ENCODE measurements at regions not wholly inside any gene's neighbourhood (a gene's known extent, or its start where the extent isn't known, plus 50 kb on each side); places are given as distances from the start of the nearest gene placed in this dataset.

- Histone ChIP-seq H3K9me3 (ENCODE audit: severe bottlenecking) (no peaks in the 10 kb centered on the region), H3K4me3 (ENCODE audit: low read depth, low read length) (no peak overlapping the region), H3K27me3 (ENCODE audit: insufficient read depth, low read depth, severe bottlenecking) (no peaks in the 10 kb centered on the region), H3K36me3 (no peaks in the 10 kb centered on the region), H3K27ac (no peak overlapping the region)
- no peak for DNase-seq
- no peak for TF ChIP-seq CTCF (IDR thresholded peaks at IDR 0.05; ENCODE audit: low read depth, low read length)
Observed at GRCh38 chr6:131394768-131395432, 178.1 kb upstream of the ARG1 start.

GRCh38 chr6:131398176-131398575 lies 174.8 kb upstream of the ARG1 start:
- no peak for TF ChIP-seq CTCF (IDR thresholded peaks at IDR 0.05; ENCODE audit: low read depth, low read length)
- no peaks in the 10 kb centered on the region for H3K27me3 ChIP-seq (ENCODE audit: insufficient read depth, low read depth, severe bottlenecking)
- H3K27ac ChIP-seq: no peak overlapping the region
- no peak overlapping the region for H3K4me3 ChIP-seq (ENCODE audit: low read depth, low read length)
- H3K9me3 ChIP-seq (ENCODE audit: severe bottlenecking): no peaks in the 10 kb centered on the region
- no peak for DNase-seq
- H3K36me3 ChIP-seq: no peaks in the 10 kb centered on the region

- Histone ChIP-seq H3K4me3 (ENCODE audit: low read depth, low read length) (no peak overlapping the region), H3K27me3 (ENCODE audit: insufficient read depth, low read depth, severe bottlenecking) (no peaks in the 10 kb centered on the region), H3K9me3 (ENCODE audit: severe bottlenecking) (no peaks in the 10 kb centered on the region), H3K36me3 (no peaks in the 10 kb centered on the region), H3K27ac (no peak overlapping the region)
- no peak for TF ChIP-seq CTCF (IDR thresholded peaks at IDR 0.05; ENCODE audit: low read depth, low read length)
- no peak for DNase-seq
Observed at GRCh38 chr6:131399433-131399832, 173.6 kb upstream of the ARG1 start.

- no peak overlapping the region for H3K4me3 ChIP-seq (ENCODE audit: low read depth, low read length)
- no peak for TF ChIP-seq CTCF (IDR thresholded peaks at IDR 0.05; ENCODE audit: low read depth, low read length)
- H3K27ac ChIP-seq: no peak overlapping the region
- no peaks in the 10 kb centered on the region for H3K27me3 ChIP-seq (ENCODE audit: insufficient read depth, low read depth, severe bottlenecking)
- DNase-seq: no peak
- H3K36me3 ChIP-seq: no peaks in the 10 kb centered on the region
- H3K9me3 ChIP-seq (ENCODE audit: severe bottlenecking): no peaks in the 10 kb centered on the region
Observed at GRCh38 chr6:131400054-131400778, 172.8 kb upstream of the ARG1 start.

- no peak for TF ChIP-seq CTCF (IDR thresholded peaks at IDR 0.05; ENCODE audit: low read depth, low read length)
- H3K27me3 ChIP-seq (ENCODE audit: insufficient read depth, low read depth, severe bottlenecking): no peaks in the 10 kb centered on the region
- no peak overlapping the region for H3K4me3 ChIP-seq (ENCODE audit: low read depth, low read length)
- H3K9me3 ChIP-seq (ENCODE audit: severe bottlenecking): no peaks in the 10 kb centered on the region
- no peak overlapping the region for H3K27ac ChIP-seq
- no peak for DNase-seq
- no peaks in the 10 kb centered on the region for H3K36me3 ChIP-seq
Observed at GRCh38 chr6:131400779-131401496, 172.1 kb upstream of the ARG1 start.
